Spleen (tissue), 7 donors: ENCODE measurements at regions not wholly inside any gene's neighbourhood (a gene's known extent, or its start where the extent isn't known, plus 50 kb on each side); places are given as distances from the start of the nearest gene placed in this dataset.

Source experiments
- POLR2A ChIP-seq, 3 donors: fragments of 450-650 bp; IDR thresholded peaks; one replicate each; pipeline ENCODE4 v1.5.1; 2017; ENCODE audit warnings: antibody characterized with exemption in 3 of 3, mild to moderate bottlenecking in 1 of 3
- TF ChIP-seq, protein P1 (sequence below), 11 experiments: fragments of 200-600 bp in 7 of 11; fragments of 450-650 bp in 4 of 11; sonication (generic) in 4 of 11; IDR thresholded peaks in 8 of 11; conservative IDR thresholded peaks in 3 of 11; 1 replicate in 7 of 11; 2 replicates in 4 of 11; pipeline versions ENCODE4 v1.4.0 to v1.8.0; 2016 to 2021; ENCODE audit warnings: antibody characterized with exemption in 11 of 11, inconsistent platforms in 4 of 11, mild to moderate bottlenecking in 1 of 11
- donor health status: DM: no; HTN: no; CAD: no; lungs with moderate emphysema.
- donor health status: DM: no; HTN: no; CAD: no.
- donor health status: DM: no; HTN: no; CAD: no.

DNA sequence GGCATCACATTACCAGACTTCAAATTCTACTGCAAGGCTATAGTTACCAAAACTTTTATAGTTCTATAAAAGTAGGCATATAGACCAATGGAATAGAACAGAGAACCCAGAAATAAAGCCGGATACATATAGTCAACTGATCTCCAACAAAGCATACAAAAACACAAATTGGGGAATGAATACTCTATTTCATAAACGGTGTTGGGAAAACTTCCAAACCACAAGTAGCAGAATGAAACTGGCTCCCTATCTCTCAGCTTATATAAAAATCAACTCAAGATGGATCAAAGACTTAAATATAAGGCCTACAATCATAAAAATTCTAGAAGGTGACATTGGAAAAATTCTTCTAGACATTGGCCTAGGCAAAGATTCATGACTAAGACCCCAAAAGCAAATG lies 187.9 kb upstream of the PLXNC1 start:
- TF ChIP-seq, protein P1, sequence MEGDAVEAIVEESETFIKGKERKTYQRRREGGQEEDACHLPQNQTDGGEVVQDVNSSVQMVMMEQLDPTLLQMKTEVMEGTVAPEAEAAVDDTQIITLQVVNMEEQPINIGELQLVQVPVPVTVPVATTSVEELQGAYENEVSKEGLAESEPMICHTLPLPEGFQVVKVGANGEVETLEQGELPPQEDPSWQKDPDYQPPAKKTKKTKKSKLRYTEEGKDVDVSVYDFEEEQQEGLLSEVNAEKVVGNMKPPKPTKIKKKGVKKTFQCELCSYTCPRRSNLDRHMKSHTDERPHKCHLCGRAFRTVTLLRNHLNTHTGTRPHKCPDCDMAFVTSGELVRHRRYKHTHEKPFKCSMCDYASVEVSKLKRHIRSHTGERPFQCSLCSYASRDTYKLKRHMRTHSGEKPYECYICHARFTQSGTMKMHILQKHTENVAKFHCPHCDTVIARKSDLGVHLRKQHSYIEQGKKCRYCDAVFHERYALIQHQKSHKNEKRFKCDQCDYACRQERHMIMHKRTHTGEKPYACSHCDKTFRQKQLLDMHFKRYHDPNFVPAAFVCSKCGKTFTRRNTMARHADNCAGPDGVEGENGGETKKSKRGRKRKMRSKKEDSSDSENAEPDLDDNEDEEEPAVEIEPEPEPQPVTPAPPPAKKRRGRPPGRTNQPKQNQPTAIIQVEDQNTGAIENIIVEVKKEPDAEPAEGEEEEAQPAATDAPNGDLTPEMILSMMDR (IDR thresholded peaks at IDR 0.05 in 8 of 11, conservative IDR thresholded peaks at IDR 0.05 in 3 of 11), result no peak
- TF ChIP-seq POLR2A (IDR thresholded peaks at IDR 0.05), result no peak
